ENCODE measurements at regions not wholly inside any gene's neighbourhood (a gene's known extent, or its start where the extent isn't known, plus 50 kb on each side); places are given as distances from the start of the nearest gene placed in this dataset.
"Not testable (repeated sequence)": the region's sequence is repeated elsewhere in the genome, so short reads cannot be mapped to it uniquely, and the experiment has no call there.

GRCh38 chr7:51867117-51867516 is 550.5 kb upstream of the COBL start:
- H3K9ac ChIP-seq (ENCODE audit: low read length) = no peak overlapping the region
- no peak overlapping the region for H2AFZ ChIP-seq (ENCODE audit: low read length)
- H4K20me1 ChIP-seq (ENCODE audit: insufficient read depth, low read depth, low read length) = no peaks in the 10 kb centered on the region
- no peaks in the 10 kb centered on the region for H3K4me1 ChIP-seq (ENCODE audit: low read length)
- no peak overlapping the region for H3K27ac ChIP-seq (ENCODE audit: low read length)
- H3K36me3 ChIP-seq (ENCODE audit: insufficient read depth, low read length) = no peaks in the 10 kb centered on the region
- no peak overlapping the region for H3K4me3 ChIP-seq (ENCODE audit: low read length)
- H3K79me2 ChIP-seq (ENCODE audit: low read length) = no peaks in the 10 kb centered on the region
- no peaks in the 10 kb centered on the region for H3K27me3 ChIP-seq (ENCODE audit: low read length)
- H3K9me3 ChIP-seq (ENCODE audit: low read length) = peaks cover 16% of the 10 kb centered on the region; the same call in 1 of the 2 replicates
- H3K4me2 ChIP-seq (ENCODE audit: low read depth, low read length, poor library complexity, severe bottlenecking) = no peak overlapping the region
- DNase-seq = no peak
- H3K9me2 ChIP-seq (replicated peaks; ENCODE audit: insufficient read depth, low read length) = no peaks in the 10 kb centered on the region

- H3K36me3 ChIP-seq (ENCODE audit: insufficient read depth, low read length) = no peaks in the 10 kb centered on the region
- H3K27me3 ChIP-seq (ENCODE audit: low read length) = no peaks in the 10 kb centered on the region
- no peak overlapping the region for H3K9ac ChIP-seq (ENCODE audit: low read length)
- DNase-seq = no peak
- no peaks in the 10 kb centered on the region for H4K20me1 ChIP-seq (ENCODE audit: insufficient read depth, low read depth, low read length)
- no peaks in the 10 kb centered on the region for H3K4me1 ChIP-seq (ENCODE audit: low read length)
- no peak overlapping the region for H2AFZ ChIP-seq (ENCODE audit: low read length)
- no peak overlapping the region for H3K4me3 ChIP-seq (ENCODE audit: low read length)
- no peaks in the 10 kb centered on the region for H3K9me2 ChIP-seq (replicated peaks; ENCODE audit: insufficient read depth, low read length)
- H3K9me3 ChIP-seq (ENCODE audit: low read length) = peaks cover 22% of the 10 kb centered on the region
- no peaks in the 10 kb centered on the region for H3K79me2 ChIP-seq (ENCODE audit: low read length)
- no peak overlapping the region for H3K4me2 ChIP-seq (ENCODE audit: low read depth, low read length, poor library complexity, severe bottlenecking)
- H3K27ac ChIP-seq (ENCODE audit: low read length) = no peak overlapping the region
Observed at GRCh38 chr7:51860305-51860704, 543.7 kb upstream of the COBL start.

- no peak for DNase-seq
- Histone ChIP-seq H3K9me2 (replicated peaks; ENCODE audit: insufficient read depth, low read length) (no peaks in the 10 kb centered on the region), H3K9ac (ENCODE audit: low read length) (no peak overlapping the region), H3K4me3 (ENCODE audit: low read length) (no peak overlapping the region), H3K4me1 (ENCODE audit: low read length) (no peaks in the 10 kb centered on the region), H3K27ac (ENCODE audit: low read length) (no peak overlapping the region), H3K4me2 (ENCODE audit: low read depth, low read length, poor library complexity, severe bottlenecking) (no peak overlapping the region), H3K36me3 (ENCODE audit: insufficient read depth, low read length) (no peaks in the 10 kb centered on the region), H2AFZ (ENCODE audit: low read length) (no peak overlapping the region), H3K79me2 (ENCODE audit: low read length) (no peaks in the 10 kb centered on the region), H3K27me3 (ENCODE audit: low read length) (no peaks in the 10 kb centered on the region), H4K20me1 (ENCODE audit: insufficient read depth, low read depth, low read length) (no peaks in the 10 kb centered on the region), H3K9me3 (ENCODE audit: low read length) (peaks cover 41% of the 10 kb centered on the region)
Observed at GRCh38 chr7:51850126-51850525, 533.5 kb upstream of the COBL start.

- no peaks in the 10 kb centered on the region for H3K9me2 ChIP-seq (replicated peaks; ENCODE audit: insufficient read depth, low read length)
- no peak for DNase-seq
- no peak overlapping the region for H3K4me2 ChIP-seq (ENCODE audit: low read depth, low read length, poor library complexity, severe bottlenecking)
- H3K27me3 ChIP-seq (ENCODE audit: low read length) = no peaks in the 10 kb centered on the region
- H3K79me2 ChIP-seq (ENCODE audit: low read length) = no peaks in the 10 kb centered on the region
- no peak overlapping the region for H2AFZ ChIP-seq (ENCODE audit: low read length)
- no peak overlapping the region for H3K4me3 ChIP-seq (ENCODE audit: low read length)
- H3K9ac ChIP-seq (ENCODE audit: low read length) = no peak overlapping the region
- H4K20me1 ChIP-seq (ENCODE audit: insufficient read depth, low read depth, low read length) = no peaks in the 10 kb centered on the region
- H3K9me3 ChIP-seq (ENCODE audit: low read length) = peaks cover 29% of the 10 kb centered on the region
- H3K27ac ChIP-seq (ENCODE audit: low read length) = no peak overlapping the region
- H3K4me1 ChIP-seq (ENCODE audit: low read length) = no peaks in the 10 kb centered on the region
- no peaks in the 10 kb centered on the region for H3K36me3 ChIP-seq (ENCODE audit: insufficient read depth, low read length)
Observed at GRCh38 chr7:51847461-51848134, 531.0 kb upstream of the COBL start.

- not testable (repeated sequence) for H3K27ac ChIP-seq (ENCODE audit: low read length); H4K20me1 ChIP-seq (ENCODE audit: insufficient read depth, low read depth, low read length); H3K4me3 ChIP-seq (ENCODE audit: low read length); DNase-seq; H3K27me3 ChIP-seq (ENCODE audit: low read length); H3K36me3 ChIP-seq (ENCODE audit: insufficient read depth, low read length); H3K9ac ChIP-seq (ENCODE audit: low read length); H3K4me2 ChIP-seq (ENCODE audit: low read depth, low read length, poor library complexity, severe bottlenecking); H3K9me2 ChIP-seq (replicated peaks; ENCODE audit: insufficient read depth, low read length); H3K4me1 ChIP-seq (ENCODE audit: low read length); H2AFZ ChIP-seq (ENCODE audit: low read length); H3K79me2 ChIP-seq (ENCODE audit: low read length)
- peaks cover 10% of the 10 kb centered on the region for H3K9me3 ChIP-seq (ENCODE audit: low read length)
Observed at GRCh38 chr7:51839130-51839529, 522.5 kb upstream of the COBL start.

GRCh38 chr7:51827631-51828030 is 511.0 kb upstream of the COBL start:
- DNase-seq = no peak
- H3K9ac ChIP-seq (ENCODE audit: low read length) = no peak overlapping the region
- no peak overlapping the region for H2AFZ ChIP-seq (ENCODE audit: low read length)
- H3K79me2 ChIP-seq (ENCODE audit: low read length) = no peaks in the 10 kb centered on the region
- no peak overlapping the region for H3K4me2 ChIP-seq (ENCODE audit: low read depth, low read length, poor library complexity, severe bottlenecking)
- H4K20me1 ChIP-seq (ENCODE audit: insufficient read depth, low read depth, low read length) = no peaks in the 10 kb centered on the region
- H3K4me3 ChIP-seq (ENCODE audit: low read length) = no peak overlapping the region
- no peaks in the 10 kb centered on the region for H3K4me1 ChIP-seq (ENCODE audit: low read length)
- H3K36me3 ChIP-seq (ENCODE audit: insufficient read depth, low read length) = no peaks in the 10 kb centered on the region
- H3K27me3 ChIP-seq (ENCODE audit: low read length) = no peaks in the 10 kb centered on the region
- H3K9me2 ChIP-seq (replicated peaks; ENCODE audit: insufficient read depth, low read length) = no peaks in the 10 kb centered on the region
- no peak overlapping the region for H3K27ac ChIP-seq (ENCODE audit: low read length)
- H3K9me3 ChIP-seq (ENCODE audit: low read length) = peaks cover 31% of the 10 kb centered on the region

GRCh38 chr7:51824050-51824449 is 507.4 kb upstream of the COBL start:
- H3K36me3 ChIP-seq (ENCODE audit: insufficient read depth, low read length) = no peaks in the 10 kb centered on the region
- no peaks in the 10 kb centered on the region for H3K4me1 ChIP-seq (ENCODE audit: low read length)
- H3K4me2 ChIP-seq (ENCODE audit: low read depth, low read length, poor library complexity, severe bottlenecking) = no peak overlapping the region
- no peaks in the 10 kb centered on the region for H4K20me1 ChIP-seq (ENCODE audit: insufficient read depth, low read depth, low read length)
- no peaks in the 10 kb centered on the region for H3K79me2 ChIP-seq (ENCODE audit: low read length)
- H2AFZ ChIP-seq (ENCODE audit: low read length) = no peak overlapping the region
- H3K27me3 ChIP-seq (ENCODE audit: low read length) = no peaks in the 10 kb centered on the region
- H3K27ac ChIP-seq (ENCODE audit: low read length) = no peak overlapping the region
- peaks cover 35% of the 10 kb centered on the region for H3K9me3 ChIP-seq (ENCODE audit: low read length)
- DNase-seq = no peak
- H3K9ac ChIP-seq (ENCODE audit: low read length) = no peak overlapping the region
- H3K4me3 ChIP-seq (ENCODE audit: low read length) = no peak overlapping the region
- no peaks in the 10 kb centered on the region for H3K9me2 ChIP-seq (replicated peaks; ENCODE audit: insufficient read depth, low read length)

- no peak for DNase-seq
- Histone ChIP-seq H3K9me2 (replicated peaks; ENCODE audit: insufficient read depth, low read length) (no peaks in the 10 kb centered on the region), H3K36me3 (ENCODE audit: insufficient read depth, low read length) (no peaks in the 10 kb centered on the region), H3K4me3 (ENCODE audit: low read length) (no peak overlapping the region), H3K79me2 (ENCODE audit: low read length) (no peaks in the 10 kb centered on the region), H3K9ac (ENCODE audit: low read length) (no peak overlapping the region), H4K20me1 (ENCODE audit: insufficient read depth, low read depth, low read length) (no peaks in the 10 kb centered on the region), H3K4me2 (ENCODE audit: low read depth, low read length, poor library complexity, severe bottlenecking) (no peak overlapping the region), H3K9me3 (ENCODE audit: low read length) (peaks cover 34% of the 10 kb centered on the region), H2AFZ (ENCODE audit: low read length) (no peak overlapping the region), H3K27me3 (ENCODE audit: low read length) (no peaks in the 10 kb centered on the region), H3K4me1 (ENCODE audit: low read length) (no peaks in the 10 kb centered on the region), H3K27ac (ENCODE audit: low read length) (no peak overlapping the region)
Observed at GRCh38 chr7:51823437-51823836, 506.8 kb upstream of the COBL start.

All from Karpas-422 (cell line).